Right lobe of liver (tissue), 6 donors: ENCODE measurements at regions not wholly inside any gene's neighbourhood (a gene's known extent, or its start where the extent isn't known, plus 50 kb on each side); places are given as distances from the start of the nearest gene placed in this dataset.

Experiments used
- ATAC-seq, 4 donors: fragments of 200-7000 bp; cut with Tn5 transposase; one replicate each; pipeline ENCODE4 v1.9.1; 2020; ENCODE audit warnings: mild to moderate bottlenecking in 4 of 4, moderate library complexity in 4 of 4
- DNase-seq, 3 donors: peaks; one replicate each; pipeline ENCODE4 v3.0.0-alpha.2; 2020
- H3K27ac ChIP-seq, 3 donors: fragments of 200-600 bp; one replicate each; pipeline ENCODE4 v1.8.0; 2022
- H3K27me3 ChIP-seq, 2 donors: fragments of 200-600 bp; one replicate each; pipeline ENCODE4 v1.8.0; 2022
- H3K36me3 ChIP-seq, 4 donors: fragments of 200-600 bp; sonication (generic) in 1 of 4; one replicate each; pipeline versions ENCODE4 v1.5.1 to v1.8.0; 2017 to 2022; ENCODE audit warnings: control low read depth in 1 of 4
- H3K4me1 ChIP-seq, 4 donors: fragments of 200-600 bp; sonication (generic) in 1 of 4; one replicate each; pipeline versions ENCODE4 v1.5.1 to v1.8.0; 2017 to 2022; ENCODE audit warnings: control low read depth in 1 of 4
- H3K4me3 ChIP-seq, 3 donors: fragments of 200-600 bp; one replicate each; pipeline ENCODE4 v1.8.0; 2022
- H3K9me3 ChIP-seq, 4 donors: fragments of 200-600 bp; sonication (generic) in 1 of 4; one replicate each; pipeline versions ENCODE4 v1.5.1 to v1.8.0; 2017 to 2022; ENCODE audit warnings: control low read depth in 1 of 4
- POLR2A ChIP-seq: fragments of 450-650 bp; IDR thresholded peaks from one replicate; pipeline ENCODE4 v1.6.1; 2017; ENCODE audit warnings: antibody characterized with exemption, mild to moderate bottlenecking
- WGBS: methylation state at CpG from one replicate; pipeline ENCODE4 v1.1.6; 2018; ENCODE audit warnings: low coverage, low lambda C conversion rate; ENCODE audit not compliant: insufficient coverage; ENCODE audit errors: missing lambda C conversion rate; 5-methylcytosine and 5-hydroxymethylcytosine counted together
- intact Hi-C, 2 donors: fragments of 100-400 bp; cut with DNase I; formaldehyde crosslinking; loops; one replicate each; pipeline versions ENCODE4 v1.11.2 to v1.14.1; 2022
- TF ChIP-seq, protein P1 (sequence below), 4 donors: fragments of 200-600 bp in 3 of 4; fragments of 450-650 bp in 1 of 4; IDR thresholded peaks; one replicate each; pipeline versions ENCODE4 v1.5.1 to v1.8.0; 2016 to 2022; ENCODE audit warnings: antibody characterized with exemption in 4 of 4, mild to moderate bottlenecking in 2 of 4
- donor health status: DM: no; HTN: yes; CAD: no.
- donor health status: DM: no; HTN: no; CAD: no.
- donor health status: DM: no; HTN: no; CAD: no.
- donor health status: DM: no; HTN: yes; CAD: no.
- donor health status: DM: no; HTN: yes; CAD: no.

- 74% methylated on average over 3 of the region's 3 CpGs for WGBS
- no peaks in the 10 kb centered on the region for H3K36me3 ChIP-seq
- intact Hi-C loops, result no loop called here
- no peaks in the 10 kb centered on the region for H3K27me3 ChIP-seq
- no peaks in the 10 kb centered on the region for H3K9me3 ChIP-seq
- no peak overlapping the region for H3K27ac ChIP-seq
- TF ChIP-seq, protein P1, sequence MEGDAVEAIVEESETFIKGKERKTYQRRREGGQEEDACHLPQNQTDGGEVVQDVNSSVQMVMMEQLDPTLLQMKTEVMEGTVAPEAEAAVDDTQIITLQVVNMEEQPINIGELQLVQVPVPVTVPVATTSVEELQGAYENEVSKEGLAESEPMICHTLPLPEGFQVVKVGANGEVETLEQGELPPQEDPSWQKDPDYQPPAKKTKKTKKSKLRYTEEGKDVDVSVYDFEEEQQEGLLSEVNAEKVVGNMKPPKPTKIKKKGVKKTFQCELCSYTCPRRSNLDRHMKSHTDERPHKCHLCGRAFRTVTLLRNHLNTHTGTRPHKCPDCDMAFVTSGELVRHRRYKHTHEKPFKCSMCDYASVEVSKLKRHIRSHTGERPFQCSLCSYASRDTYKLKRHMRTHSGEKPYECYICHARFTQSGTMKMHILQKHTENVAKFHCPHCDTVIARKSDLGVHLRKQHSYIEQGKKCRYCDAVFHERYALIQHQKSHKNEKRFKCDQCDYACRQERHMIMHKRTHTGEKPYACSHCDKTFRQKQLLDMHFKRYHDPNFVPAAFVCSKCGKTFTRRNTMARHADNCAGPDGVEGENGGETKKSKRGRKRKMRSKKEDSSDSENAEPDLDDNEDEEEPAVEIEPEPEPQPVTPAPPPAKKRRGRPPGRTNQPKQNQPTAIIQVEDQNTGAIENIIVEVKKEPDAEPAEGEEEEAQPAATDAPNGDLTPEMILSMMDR (IDR thresholded peaks at IDR 0.05), result no peak
- H3K4me3 ChIP-seq, result no peak overlapping the region
- DNase-seq (no peak), ATAC-seq (no peak)
- no peaks in the 10 kb centered on the region for H3K4me1 ChIP-seq
These were observed 431.0 kb upstream of the MARCKS start for GRCh38 chr6:113425977-113426660.

GRCh38 chr6:113427617-113428016 is 429.5 kb upstream of the MARCKS start:
- ATAC-seq, result peak in 1 of 4 donors; percentile 24
- H3K27me3 ChIP-seq, result no peaks in the 10 kb centered on the region
- WGBS, result 63% methylated on average over 2 of the region's 2 CpGs
- H3K4me1 ChIP-seq, result peaks cover 0 to 5% (median 2%) of the 10 kb centered on the region in 4 donors
- intact Hi-C loops, result no loop called here
- H3K27ac ChIP-seq, result no peak overlapping the region
- H3K36me3 ChIP-seq, result no peaks in the 10 kb centered on the region
- H3K9me3 ChIP-seq, result no peaks in the 10 kb centered on the region
- no peak overlapping the region for H3K4me3 ChIP-seq
- no peak for DNase-seq
- no peak for TF ChIP-seq POLR2A
- TF ChIP-seq, protein P1 (IDR thresholded peaks at IDR 0.05), result no peak

DNA sequence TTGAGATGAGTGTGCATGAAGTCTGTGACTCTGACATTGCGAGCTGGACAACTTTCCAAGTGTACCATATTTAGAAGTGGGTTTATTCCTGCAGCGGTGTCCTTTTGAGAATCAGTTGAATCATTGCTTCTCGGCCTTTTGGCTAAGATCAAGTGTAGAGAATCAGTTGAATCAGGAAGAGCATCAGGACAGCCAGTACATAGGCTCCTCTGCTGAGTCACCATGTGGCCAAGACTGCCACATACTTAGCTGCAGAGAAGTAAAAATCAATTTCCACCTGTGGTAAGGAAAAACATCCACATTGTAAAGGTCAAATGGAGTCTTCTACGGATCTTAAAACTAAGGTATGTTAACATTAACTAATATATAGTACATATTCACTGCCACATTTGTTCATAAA is 428.4 kb upstream of the MARCKS start:
- WGBS, result 72% methylated on average over 4 of the region's 4 CpGs
- Histone ChIP-seq H3K4me3 (no peak overlapping the region), H3K9me3 (no peaks in the 10 kb centered on the region), H3K36me3 (no peaks in the 10 kb centered on the region), H3K4me1 (peaks cover 0 to 15% (median 7%) of the 10 kb centered on the region in 4 donors), H3K27ac (no peak overlapping the region), H3K27me3 (no peaks in the 10 kb centered on the region)
- DNase-seq (no peak), ATAC-seq (no peak)
- intact Hi-C loops, result no loop called here
- no peak for TF ChIP-seq POLR2A
- TF ChIP-seq, protein P1 (IDR thresholded peaks at IDR 0.05), result no peak

DNA sequence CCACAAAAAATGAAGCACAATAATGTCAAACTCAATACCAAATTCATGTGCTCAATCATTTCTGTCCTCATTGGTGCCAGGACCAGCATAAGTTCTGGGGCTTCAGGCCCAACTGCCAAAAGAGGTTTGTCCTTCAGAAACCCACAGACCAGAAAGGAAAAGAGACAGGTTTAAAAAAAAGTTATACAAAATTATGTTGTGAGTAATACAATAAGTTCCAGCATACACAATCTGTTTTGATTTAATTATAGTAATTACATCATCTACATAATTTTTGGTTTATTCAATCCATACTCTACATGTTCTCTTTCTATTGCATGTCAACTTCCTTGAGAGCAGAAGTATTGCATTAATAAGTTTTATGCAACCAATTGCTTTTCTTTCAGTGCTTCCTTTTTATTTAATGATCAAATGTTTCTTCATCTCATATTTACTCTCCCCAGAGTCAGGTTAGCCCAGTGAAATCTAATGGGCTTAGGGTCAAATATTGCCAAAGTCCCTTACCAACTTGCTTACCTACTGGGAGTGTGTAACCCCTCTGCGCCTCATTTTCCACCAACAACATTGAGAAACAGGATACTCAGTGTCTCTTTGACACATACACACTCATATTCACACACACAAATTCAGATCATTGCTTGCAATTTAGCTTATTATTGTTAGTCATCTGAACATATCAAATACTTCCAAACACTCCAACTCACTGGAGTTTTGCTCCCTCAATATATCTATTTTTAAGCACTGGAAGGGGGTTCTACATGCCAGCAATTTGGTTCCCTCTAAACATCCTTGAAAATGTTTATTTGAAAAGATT is 424.4 kb upstream of the MARCKS start:
- DNase-seq (peak in 1 of 3 donors; percentile 48), ATAC-seq (peak; percentile 85 to 93 (median 86))
- H3K4me1 ChIP-seq, result peaks cover 0 to 20% (median 8%) of the 10 kb centered on the region in 4 donors
- no peaks in the 10 kb centered on the region for H3K9me3 ChIP-seq
- intact Hi-C loops, result no loop called here
- H3K27me3 ChIP-seq, result no peaks in the 10 kb centered on the region
- H3K36me3 ChIP-seq, result no peaks in the 10 kb centered on the region
- 5% methylated on average over 1 of the region's 1 CpG for WGBS
- TF ChIP-seq, protein P1 (IDR thresholded peaks at IDR 0.05), result no peak
- no peak for TF ChIP-seq POLR2A
- no peak overlapping the region for H3K4me3 ChIP-seq
- peak overlapping the region in 2 of 3 donors; percentile 26 to 62 for H3K27ac ChIP-seq
